ENCODE measurements at regions not wholly inside any gene's neighbourhood (a gene's known extent, or its start where the extent isn't known, plus 50 kb on each side); places are given as distances from the start of the nearest gene placed in this dataset.
A peak's percentile ranks its signal among the peaks of the same experiment; 100 is the strongest.

- no peaks in the 10 kb centered on the region for H3K36me3 ChIP-seq (ENCODE audit: control insufficient read depth in 2 of 2, extremely low read depth in 1 of 2, insufficient read depth in 2 of 2, low read length in 2 of 2)
- no peaks in the 10 kb centered on the region for H3K4me1 ChIP-seq (ENCODE audit: control insufficient read depth, extremely low read depth, insufficient read depth, low read length)
- no peak overlapping the region for H3K4me3 ChIP-seq (ENCODE audit: control insufficient read depth in 2 of 3, extremely low read depth in 1 of 3, insufficient read depth in 2 of 3, low read depth in 1 of 3, low read length in 3 of 3)
- TF ChIP-seq EZH2 (IDR thresholded peaks at IDR 0.05; ENCODE audit: low read length), result no peak
- no peak for TF ChIP-seq CTCF (optimal IDR thresholded peaks at IDR 0.05 in 1 of 3, IDR thresholded peaks at IDR 0.05 in 1 of 3, conservative IDR thresholded peaks at IDR 0.05 in 1 of 3; ENCODE audit: extremely low read depth in 1 of 3, insufficient read depth in 2 of 3, low read length in 3 of 3)
- no peak overlapping the region for H3K27ac ChIP-seq (ENCODE audit: control insufficient read depth, insufficient read depth, low read length)
- H2AFZ ChIP-seq (ENCODE audit: control insufficient read depth, low read length), result peak overlapping the region; percentile 31
- no peaks in the 10 kb centered on the region for H3K79me2 ChIP-seq (ENCODE audit: control insufficient read depth, insufficient read depth, low read length)
- no peaks in the 10 kb centered on the region for H3K27me3 ChIP-seq (ENCODE audit: control insufficient read depth, extremely low read depth, insufficient read depth, low read length)
- FAIRE-seq (no peak), DNase-seq (ENCODE audit: low read depth, low spot score) (no peak)
- no peaks in the 10 kb centered on the region for H4K20me1 ChIP-seq (ENCODE audit: control insufficient read depth, extremely low read depth, insufficient read depth, low read length)
- H3K4me2 ChIP-seq (ENCODE audit: control insufficient read depth, extremely low read depth, insufficient read depth, low read depth, low read length), result no peak overlapping the region
- H3K9me1 ChIP-seq (ENCODE audit: control insufficient read depth, extremely low read depth, insufficient read depth, low read length), result no peaks in the 10 kb centered on the region
- H3K9ac ChIP-seq (ENCODE audit: control insufficient read depth, extremely low read depth, insufficient read depth, low read length), result no peak overlapping the region
- no peaks in the 10 kb centered on the region for H3K9me3 ChIP-seq (ENCODE audit: control insufficient read depth, low read depth, low read length)
- dilution Hi-C loops (cut with MboI; ENCODE audit: extremely low pct_ligation_motif_present, low sequenced_read_pairs), result no loop called here
Observed at GRCh38 chr3:104556372-104557078, 810.2 kb upstream of the ALCAM start.

- Histone ChIP-seq H3K9me1 (ENCODE audit: control insufficient read depth, extremely low read depth, insufficient read depth, low read length) (no peaks in the 10 kb centered on the region), H3K9ac (ENCODE audit: control insufficient read depth, extremely low read depth, insufficient read depth, low read length) (no peak overlapping the region), H2AFZ (ENCODE audit: control insufficient read depth, low read length) (no peak overlapping the region), H3K27ac (ENCODE audit: control insufficient read depth, insufficient read depth, low read length) (no peak overlapping the region), H3K4me2 (ENCODE audit: control insufficient read depth, extremely low read depth, insufficient read depth, low read depth, low read length) (no peak overlapping the region), H3K79me2 (ENCODE audit: control insufficient read depth, insufficient read depth, low read length) (no peaks in the 10 kb centered on the region), H4K20me1 (ENCODE audit: control insufficient read depth, extremely low read depth, insufficient read depth, low read length) (no peaks in the 10 kb centered on the region), H3K4me1 (ENCODE audit: control insufficient read depth, extremely low read depth, insufficient read depth, low read length) (no peaks in the 10 kb centered on the region), H3K4me3 (ENCODE audit: control insufficient read depth in 2 of 3, extremely low read depth in 1 of 3, insufficient read depth in 2 of 3, low read depth in 1 of 3, low read length in 3 of 3) (no peak overlapping the region), H3K27me3 (ENCODE audit: control insufficient read depth, extremely low read depth, insufficient read depth, low read length) (no peaks in the 10 kb centered on the region), H3K9me3 (ENCODE audit: control insufficient read depth, low read depth, low read length) (no peaks in the 10 kb centered on the region), H3K36me3 (ENCODE audit: control insufficient read depth in 2 of 2, extremely low read depth in 1 of 2, insufficient read depth in 2 of 2, low read length in 2 of 2) (no peaks in the 10 kb centered on the region)
- FAIRE-seq (no peak), DNase-seq (ENCODE audit: low read depth, low spot score) (no peak)
- dilution Hi-C loops (cut with MboI; ENCODE audit: extremely low pct_ligation_motif_present, low sequenced_read_pairs), result no loop called here
- TF ChIP-seq CTCF (optimal IDR thresholded peaks at IDR 0.05 in 1 of 3, IDR thresholded peaks at IDR 0.05 in 1 of 3, conservative IDR thresholded peaks at IDR 0.05 in 1 of 3; ENCODE audit: extremely low read depth in 1 of 3, insufficient read depth in 2 of 3, low read length in 3 of 3) (no peak), EZH2 (IDR thresholded peaks at IDR 0.05; ENCODE audit: low read length) (no peak)
Observed at GRCh38 chr3:104561324-104561723, 805.4 kb upstream of the ALCAM start.
